ENCODE measurements at regions not wholly inside any gene's neighbourhood (a gene's known extent, or its start where the extent isn't known, plus 50 kb on each side); places are given as distances from the start of the nearest gene placed in this dataset.

DNA sequence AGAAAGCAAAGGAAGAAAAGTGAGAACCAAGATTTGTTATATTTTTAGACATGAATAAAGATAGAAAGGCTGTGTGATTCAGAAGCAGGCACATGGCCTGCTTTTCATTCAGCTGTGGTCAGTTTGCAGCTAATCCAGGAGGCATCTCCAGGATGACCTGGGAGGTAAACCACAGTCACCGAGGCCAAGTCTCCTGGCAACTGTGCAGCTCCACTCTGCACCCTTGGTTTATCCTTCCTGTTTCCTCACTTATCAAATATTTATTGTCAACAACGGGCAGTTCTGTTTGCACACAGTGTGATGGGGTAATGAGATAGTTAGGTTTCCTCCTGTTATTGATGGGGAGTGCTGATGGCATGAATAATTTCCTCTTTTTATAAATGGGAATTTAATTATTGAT, 243.0 kb downstream of the PSAT1 start:
- DNase-seq (ENCODE audit: low read depth) = no peak
- TF ChIP-seq, protein P1, sequence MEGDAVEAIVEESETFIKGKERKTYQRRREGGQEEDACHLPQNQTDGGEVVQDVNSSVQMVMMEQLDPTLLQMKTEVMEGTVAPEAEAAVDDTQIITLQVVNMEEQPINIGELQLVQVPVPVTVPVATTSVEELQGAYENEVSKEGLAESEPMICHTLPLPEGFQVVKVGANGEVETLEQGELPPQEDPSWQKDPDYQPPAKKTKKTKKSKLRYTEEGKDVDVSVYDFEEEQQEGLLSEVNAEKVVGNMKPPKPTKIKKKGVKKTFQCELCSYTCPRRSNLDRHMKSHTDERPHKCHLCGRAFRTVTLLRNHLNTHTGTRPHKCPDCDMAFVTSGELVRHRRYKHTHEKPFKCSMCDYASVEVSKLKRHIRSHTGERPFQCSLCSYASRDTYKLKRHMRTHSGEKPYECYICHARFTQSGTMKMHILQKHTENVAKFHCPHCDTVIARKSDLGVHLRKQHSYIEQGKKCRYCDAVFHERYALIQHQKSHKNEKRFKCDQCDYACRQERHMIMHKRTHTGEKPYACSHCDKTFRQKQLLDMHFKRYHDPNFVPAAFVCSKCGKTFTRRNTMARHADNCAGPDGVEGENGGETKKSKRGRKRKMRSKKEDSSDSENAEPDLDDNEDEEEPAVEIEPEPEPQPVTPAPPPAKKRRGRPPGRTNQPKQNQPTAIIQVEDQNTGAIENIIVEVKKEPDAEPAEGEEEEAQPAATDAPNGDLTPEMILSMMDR (IDR thresholded peaks at IDR 0.05; ENCODE audit: insufficient read depth, low read length) = no peak
- no peak overlapping the region for H3K4me3 ChIP-seq (ENCODE audit: low read depth, low read length)

DNA sequence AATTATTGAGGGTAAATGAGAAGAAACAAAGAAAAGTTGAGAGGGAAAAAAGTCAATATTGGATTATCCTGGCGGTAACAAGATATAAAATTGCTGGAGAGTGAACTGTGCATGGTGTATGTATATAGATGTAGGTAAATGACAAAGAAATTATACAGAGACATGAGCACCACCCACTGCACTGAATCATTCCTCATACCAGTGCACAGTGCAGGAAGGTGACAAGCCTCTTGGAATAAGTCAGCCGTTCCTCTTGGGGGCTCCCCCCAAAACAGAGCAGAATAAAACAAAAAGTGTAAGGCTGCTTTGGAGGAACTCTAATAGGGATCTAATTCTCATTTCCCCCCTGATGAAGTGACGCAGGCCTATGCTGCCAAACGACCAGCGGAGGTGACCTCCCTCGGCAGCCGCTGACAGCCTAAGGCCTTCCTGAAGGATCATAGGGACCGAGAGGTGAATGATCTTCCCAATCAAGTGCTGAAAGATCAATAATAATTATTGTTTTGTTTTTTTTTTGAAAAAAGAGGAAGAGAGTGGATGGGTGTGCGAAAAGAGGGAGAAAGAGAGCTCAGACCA, 245.0 kb downstream of the PSAT1 start:
- DNase-seq (ENCODE audit: low read depth) = no peak
- TF ChIP-seq, protein P1 (IDR thresholded peaks at IDR 0.05; ENCODE audit: insufficient read depth, low read length) = no peak
- no peak overlapping the region for H3K4me3 ChIP-seq (ENCODE audit: low read depth, low read length)

DNA sequence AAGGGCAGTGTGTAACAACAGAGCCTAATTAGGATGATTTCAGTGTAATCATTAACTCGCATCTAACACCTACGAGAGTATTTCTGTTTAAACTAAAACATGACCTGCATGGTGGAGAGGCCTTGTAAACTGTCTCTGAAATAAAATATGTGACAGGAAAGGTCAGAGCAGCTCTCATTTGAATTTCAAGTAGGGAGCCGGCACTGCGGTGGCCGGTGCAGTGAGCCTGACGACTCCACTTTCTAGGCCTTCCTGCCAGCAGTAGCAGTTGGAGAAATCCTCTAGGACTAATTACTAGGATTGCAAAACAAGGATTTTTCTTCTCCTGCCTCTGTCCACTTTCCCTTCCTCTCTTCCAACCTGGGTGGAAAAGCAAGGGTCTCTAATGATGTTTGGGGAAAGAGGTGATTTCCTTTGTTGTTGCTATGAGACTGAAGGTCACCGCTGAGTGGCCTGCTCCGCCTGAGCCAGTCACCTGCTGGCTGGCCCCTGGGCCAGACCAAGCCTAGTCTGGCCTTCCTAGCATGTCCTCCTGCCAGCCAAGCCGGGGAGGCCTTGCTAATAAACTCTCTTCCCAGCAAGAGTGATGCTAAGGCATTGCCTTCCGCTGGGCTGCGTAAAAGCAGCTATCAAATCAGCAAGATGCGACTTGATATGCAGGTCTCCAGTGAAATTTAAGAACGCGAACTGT, 245.7 kb downstream of the PSAT1 start:
- TF ChIP-seq, protein P1 (IDR thresholded peaks at IDR 0.05; ENCODE audit: insufficient read depth, low read length) = no peak
- DNase-seq (ENCODE audit: low read depth) = no peak
- H3K4me3 ChIP-seq (ENCODE audit: low read depth, low read length) = no peak overlapping the region

DNA sequence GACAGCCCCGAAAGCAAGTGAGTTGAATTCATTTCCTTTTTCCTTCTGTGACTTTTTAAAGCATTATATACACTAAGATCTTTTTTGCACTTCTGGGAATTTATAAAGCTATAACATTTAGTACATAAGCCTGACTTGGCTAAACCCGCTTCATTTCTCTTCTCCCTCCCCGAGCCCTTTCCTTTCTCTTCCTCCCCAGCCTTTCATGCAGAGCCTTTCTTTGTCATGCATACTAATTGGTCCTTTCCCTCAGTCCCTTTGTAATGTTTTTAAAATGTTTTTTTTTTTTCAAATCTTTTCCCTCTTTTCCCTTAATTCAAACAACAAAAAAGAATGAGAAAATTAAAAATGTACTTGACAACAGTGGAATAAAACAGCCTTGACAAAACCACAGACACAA, 246.4 kb downstream of the PSAT1 start:
- H3K4me3 ChIP-seq (ENCODE audit: low read depth, low read length) = no peak overlapping the region
- TF ChIP-seq, protein P1 (IDR thresholded peaks at IDR 0.05; ENCODE audit: insufficient read depth, low read length) = no peak
- no peak for DNase-seq (ENCODE audit: low read depth)

DNA sequence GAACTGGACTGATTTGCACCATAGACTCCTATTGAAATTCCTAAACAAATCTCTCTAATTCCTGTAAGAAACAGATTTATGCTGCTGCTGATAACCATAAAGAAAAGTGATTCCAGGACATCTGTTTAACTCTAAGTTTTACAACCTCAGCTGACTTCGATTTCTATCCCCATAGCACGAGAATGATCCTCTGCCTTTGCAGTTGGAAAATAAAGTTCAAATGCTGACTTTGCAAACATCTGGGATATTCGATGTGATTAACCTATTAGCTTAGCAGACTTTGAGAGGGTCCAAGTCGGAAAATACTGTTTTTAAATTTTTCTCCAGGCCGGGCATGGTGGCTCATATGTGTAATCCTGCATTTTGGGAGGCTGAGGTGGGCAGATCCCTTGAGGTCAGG, 247.3 kb downstream of the PSAT1 start:
- DNase-seq (ENCODE audit: low read depth) = no peak
- TF ChIP-seq, protein P1 (IDR thresholded peaks at IDR 0.05; ENCODE audit: insufficient read depth, low read length) = no peak
- H3K4me3 ChIP-seq (ENCODE audit: low read depth, low read length) = no peak overlapping the region

DNA sequence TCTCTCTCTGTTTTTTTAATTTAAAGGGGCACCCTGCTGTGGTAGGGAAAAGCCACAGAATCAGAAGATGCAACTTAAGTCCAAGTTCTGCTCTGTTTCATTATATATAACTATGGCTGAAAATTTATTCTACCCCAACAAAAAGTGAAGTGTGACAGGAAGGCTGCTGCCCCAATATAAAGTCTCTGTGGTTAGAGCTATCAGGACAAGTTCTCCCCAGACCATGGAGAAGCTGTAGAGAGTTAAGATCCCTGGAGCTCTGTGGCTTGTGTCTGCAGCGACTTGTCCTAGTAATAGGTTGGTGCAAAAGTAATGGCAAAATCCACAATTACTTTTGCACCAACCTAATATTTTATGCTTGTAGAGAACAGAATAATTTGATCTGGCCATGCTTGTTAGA, 250.9 kb downstream of the PSAT1 start:
- no peak for DNase-seq (ENCODE audit: low read depth)
- TF ChIP-seq, protein P1 (IDR thresholded peaks at IDR 0.05; ENCODE audit: insufficient read depth, low read length) = no peak

More for the DNA sequence above, 250.9 kb downstream of the PSAT1 start:
- H3K4me3 ChIP-seq (ENCODE audit: low read depth, low read length) = no peak overlapping the region

Data from fibroblast of the aortic adventitia (primary cell).